ENCODE measurements at regions not wholly inside any gene's neighbourhood (a gene's known extent, or its start where the extent isn't known, plus 50 kb on each side); places are given as distances from the start of the nearest gene placed in this dataset.
"Not testable (repeated sequence)": the region's sequence is repeated elsewhere in the genome, so short reads cannot be mapped to it uniquely, and the experiment has no call there.

DNA sequence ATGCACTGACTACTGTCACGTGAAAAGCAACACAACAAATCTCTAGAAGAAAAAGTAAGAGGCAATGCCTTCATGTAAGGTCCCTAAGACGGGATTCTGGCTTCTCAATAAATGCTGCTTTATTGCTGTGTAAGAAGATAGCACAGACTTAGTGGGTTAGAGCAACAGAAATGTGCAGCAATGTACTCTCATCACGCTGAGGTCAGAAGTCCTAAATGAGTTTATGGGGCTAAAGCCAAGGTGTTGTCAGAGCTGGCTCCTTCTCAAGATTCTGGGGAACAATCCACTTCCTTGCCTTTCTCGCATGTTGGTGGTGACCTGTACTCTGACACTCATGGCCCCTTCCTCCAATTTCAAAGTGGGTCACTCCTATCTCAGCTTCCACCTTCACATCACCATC is 93.4 kb downstream of the SHANK2 start:
- no peak for DNase-seq (ENCODE audit: extremely low read depth in 1 of 11, low read depth in 9 of 11, low spot score in 4 of 11)

DNA sequence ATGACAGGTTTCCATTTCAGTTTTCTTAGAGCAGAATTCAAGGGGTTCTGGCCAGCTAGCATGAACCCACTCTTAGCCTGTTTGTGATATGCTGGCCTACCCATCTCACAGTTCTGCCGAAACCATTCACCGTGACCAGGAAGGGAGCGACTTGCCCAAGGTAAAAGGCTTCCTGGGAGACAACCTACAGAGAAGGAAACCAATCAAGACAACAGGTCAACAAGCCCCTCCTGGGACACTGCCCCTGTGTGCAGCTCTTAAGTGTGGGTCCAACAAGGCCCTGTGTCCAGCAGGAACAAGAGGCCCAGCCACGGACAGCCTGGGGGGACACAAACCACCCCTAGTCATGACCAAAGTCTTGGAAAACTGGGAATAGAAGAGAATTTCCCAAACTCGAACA is 94.7 kb downstream of the SHANK2 start:
- DNase-seq (ENCODE audit: extremely low read depth in 1 of 11, low read depth in 9 of 11, low spot score in 4 of 11), result not testable (repeated sequence)

DNA sequence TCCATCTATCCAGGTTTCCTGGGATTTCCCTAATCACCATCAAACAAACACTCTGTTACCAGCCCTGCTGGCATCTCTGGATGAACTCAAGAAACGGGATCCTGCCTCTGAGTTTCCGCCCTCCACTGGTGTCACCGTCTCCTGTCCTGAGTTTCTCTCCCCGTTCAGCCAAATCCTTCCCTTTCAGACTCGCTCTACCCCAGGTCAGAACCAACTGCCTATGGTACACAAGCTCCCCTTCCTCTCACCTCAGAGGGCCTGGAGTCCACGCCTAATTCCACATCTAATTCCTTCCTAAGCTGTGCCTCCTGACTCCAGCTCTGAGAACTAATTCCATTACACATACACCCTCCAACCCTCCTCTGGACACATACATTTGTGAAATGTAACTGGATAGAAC is 96.1 kb downstream of the SHANK2 start:
- no peak for DNase-seq (ENCODE audit: extremely low read depth in 1 of 11, low read depth in 9 of 11, low spot score in 4 of 11)

DNA sequence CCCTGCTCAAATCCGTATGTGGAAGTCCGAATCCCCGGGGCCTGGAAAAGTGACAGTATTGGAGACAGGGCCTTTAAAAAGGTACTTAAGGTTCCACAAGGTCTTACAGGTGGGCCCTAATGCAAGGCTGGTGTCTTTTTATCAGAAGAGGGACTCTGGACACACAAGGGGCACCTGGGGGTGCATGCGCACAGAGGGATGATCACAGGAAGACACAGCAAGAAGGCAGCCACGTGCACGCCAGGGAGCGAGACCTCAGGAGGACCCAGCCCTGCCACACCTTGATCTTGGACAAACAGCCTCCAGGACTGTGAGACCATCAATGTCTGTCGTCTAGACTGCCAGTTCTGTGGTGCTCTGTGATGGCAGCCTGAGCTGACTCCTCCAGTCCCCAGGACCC is 96.5 kb downstream of the SHANK2 start:
- no peak for DNase-seq (ENCODE audit: extremely low read depth in 1 of 11, low read depth in 9 of 11, low spot score in 4 of 11)

DNA sequence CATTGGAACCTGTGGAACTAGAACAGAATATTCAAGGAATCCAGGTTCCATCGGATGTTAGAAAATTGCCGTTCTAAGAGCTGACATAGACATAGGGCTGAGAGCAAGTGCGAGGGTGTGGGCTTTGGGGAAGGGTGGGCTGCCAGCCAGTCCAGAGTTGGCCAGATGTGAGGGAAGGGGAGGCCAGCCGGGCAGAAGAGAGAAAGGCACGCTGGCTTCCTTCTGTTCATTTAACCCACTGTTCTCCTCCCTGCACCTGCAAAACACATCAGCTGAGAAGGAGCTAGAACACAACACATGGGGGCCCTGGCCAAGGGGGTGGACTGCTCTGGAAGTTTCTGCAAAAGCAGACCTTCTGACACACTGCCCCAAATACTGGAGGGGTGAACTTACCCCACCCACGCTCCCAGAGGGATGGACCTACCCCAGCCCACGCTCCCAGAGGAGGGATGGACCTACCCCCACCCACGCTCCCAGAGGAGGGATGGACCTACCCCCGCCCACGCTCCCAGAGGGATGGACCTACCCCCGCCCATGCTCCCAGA is 98.0 kb downstream of the SHANK2 start:
- no peak for DNase-seq (ENCODE audit: extremely low read depth in 1 of 11, low read depth in 9 of 11, low spot score in 4 of 11)

DNA sequence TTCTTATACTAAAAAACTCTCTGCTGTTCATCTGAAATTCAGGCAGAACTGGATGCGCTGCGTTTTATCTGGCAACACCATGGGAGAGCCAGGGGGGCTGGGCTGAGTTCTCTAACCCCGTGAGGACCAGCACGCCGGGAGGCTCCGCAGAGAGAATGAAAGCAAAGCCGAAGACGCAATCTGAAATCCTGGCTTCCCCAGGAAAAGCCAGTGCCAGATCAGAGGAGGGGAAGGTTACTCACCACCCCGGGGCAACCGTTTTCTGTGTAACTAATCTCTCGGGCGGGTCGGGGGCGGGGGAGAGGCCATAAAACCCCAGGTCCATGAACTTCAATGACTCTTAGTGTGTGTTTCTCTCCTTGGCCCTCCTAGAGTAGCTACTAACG is 99.4 kb downstream of the SHANK2 start:
- peak in 6 of 11 donors; percentile 30 to 55 (median 44) for DNase-seq (ENCODE audit: extremely low read depth in 1 of 11, low read depth in 9 of 11, low spot score in 4 of 11)

DNA sequence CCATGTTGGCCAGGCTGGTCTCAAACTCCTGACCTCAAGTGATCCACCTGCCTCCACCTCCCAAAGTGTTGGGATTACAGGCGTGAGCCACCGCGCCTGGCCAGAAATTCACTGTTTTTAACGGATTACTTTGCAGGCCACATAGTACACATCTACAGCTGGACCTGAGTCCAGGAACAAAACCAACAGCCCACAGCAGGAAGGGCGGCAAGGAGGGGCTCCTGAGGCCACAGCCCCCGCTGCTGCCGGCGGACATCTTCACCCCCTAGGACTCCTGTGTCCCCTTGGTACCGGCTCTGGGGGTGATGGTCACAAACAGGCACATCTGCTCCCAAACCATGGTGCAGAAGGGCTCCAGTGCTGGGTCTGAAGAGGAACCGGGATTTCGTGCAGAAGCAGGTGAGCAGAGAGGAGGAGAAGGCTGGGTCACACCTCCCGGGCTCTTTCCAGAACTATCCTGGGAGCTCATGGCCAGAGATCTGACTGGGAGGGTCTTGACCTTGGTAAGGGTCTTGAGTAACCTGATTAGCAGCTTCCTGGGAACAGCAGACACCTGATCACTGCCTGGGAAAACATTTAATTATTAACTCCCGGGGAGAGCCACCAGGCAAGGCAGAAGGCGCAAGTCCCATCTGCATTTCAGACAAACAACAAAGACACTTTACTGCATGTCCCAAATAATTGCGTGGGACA is 99.9 kb downstream of the SHANK2 start:
- DNase-seq (ENCODE audit: extremely low read depth in 1 of 11, low read depth in 9 of 11, low spot score in 4 of 11), result peak in 3 of 11 donors; percentile 19 to 42 (median 24)

DNA sequence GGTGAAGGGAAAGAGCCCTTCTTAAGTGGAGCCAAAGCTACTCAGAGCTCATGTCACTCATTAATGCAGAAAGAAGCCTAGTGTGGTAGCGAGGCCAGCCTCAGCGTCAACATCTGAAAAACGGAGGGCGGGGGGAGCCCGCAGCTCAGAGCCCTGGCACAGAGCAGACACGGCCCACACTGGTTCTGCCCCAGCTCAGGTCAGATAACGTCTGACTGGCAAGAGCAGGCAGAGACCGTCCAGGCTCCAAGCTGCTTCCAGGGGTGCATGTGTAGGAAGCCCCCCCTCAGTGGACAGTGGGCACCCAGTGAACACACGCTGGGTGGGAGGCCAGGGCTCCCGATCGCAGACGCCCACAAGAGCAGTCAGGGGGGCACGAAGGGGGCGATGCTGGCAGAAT is 100.8 kb downstream of the SHANK2 start:
- no peak for DNase-seq (ENCODE audit: extremely low read depth in 1 of 11, low read depth in 9 of 11, low spot score in 4 of 11)

DNA sequence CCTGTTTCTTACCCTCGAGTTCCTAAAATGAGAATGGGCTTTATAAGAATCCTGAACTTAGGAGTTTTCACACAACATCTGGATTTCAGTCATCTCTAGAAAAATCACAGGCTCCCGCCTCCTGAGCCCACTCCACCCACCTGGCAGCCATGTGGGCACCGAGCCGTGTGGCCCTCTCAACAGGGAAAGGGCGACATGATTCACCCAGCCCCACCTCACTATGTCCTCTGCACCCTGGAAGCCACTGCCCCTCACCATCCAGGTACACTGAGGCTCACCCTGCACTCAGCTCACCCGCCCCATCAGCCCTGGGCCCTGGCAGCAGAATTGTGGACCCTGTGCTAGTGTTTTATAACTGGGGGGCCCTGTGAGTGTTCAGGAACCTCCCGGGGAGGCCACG is 101.5 kb downstream of the SHANK2 start:
- no peak for DNase-seq (ENCODE audit: extremely low read depth in 1 of 11, low read depth in 9 of 11, low spot score in 4 of 11)

DNA sequence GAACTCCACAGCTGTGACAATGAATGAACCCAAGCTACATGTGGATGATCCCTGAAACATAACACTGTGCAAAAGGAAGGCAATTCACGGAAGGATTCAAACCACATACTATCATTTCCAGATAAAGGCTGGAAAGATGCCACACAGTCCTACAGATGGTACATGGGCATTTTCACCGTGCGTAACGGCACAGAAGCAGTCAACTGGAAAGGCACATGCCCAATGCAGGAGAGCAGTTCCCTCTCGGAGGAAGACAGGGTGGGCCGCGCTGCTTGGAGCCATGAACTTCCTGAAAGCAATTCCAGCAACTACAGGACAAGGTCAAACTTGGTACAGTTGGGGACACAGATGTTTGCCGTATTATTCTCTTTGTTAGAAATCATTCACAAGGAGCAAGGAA is 103.7 kb downstream of the SHANK2 start:
- no peak for DNase-seq (ENCODE audit: extremely low read depth in 1 of 11, low read depth in 9 of 11, low spot score in 4 of 11)

DNA sequence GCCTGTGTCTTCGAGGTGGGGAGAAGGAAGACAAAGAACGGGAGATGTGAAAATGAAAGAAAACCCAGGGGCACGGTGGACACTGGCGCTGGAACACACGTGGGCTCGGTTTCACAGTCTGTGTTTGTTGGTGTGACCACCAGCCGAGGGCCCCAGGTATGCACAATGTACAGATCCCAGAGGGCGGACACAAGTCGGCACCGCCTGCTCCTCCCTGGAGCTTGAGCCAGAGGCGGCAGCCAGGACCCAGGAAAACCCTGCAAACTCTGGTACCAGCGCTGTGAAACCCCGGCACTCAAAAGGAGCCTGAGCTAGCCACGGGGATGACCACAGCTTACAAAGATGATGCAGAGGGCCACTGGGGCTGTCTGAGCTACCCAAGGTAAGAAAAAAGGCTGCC is 105.0 kb downstream of the SHANK2 start:
- DNase-seq (ENCODE audit: extremely low read depth in 1 of 11, low read depth in 9 of 11, low spot score in 4 of 11), result no peak

DNA sequence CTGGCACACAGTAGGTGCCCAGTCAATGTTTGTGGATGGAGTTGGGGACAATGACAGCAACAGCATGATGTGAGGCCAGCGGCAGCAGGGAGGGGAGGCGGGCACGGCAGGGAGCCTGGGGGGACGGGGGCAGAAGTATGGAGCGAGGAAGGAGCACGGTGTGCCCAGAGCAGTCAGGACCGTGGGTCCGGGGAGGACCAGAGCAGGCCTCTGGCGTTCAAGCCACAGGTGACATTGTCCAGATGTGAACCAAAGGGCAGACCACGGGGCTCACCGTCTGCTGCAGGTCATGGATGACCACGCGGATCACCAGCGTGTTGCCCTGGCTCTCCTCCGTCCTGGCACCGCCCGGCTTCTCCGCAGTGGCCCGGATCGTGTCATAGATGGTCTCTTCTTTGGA is 105.5 kb downstream of the SHANK2 start:
- no peak for DNase-seq (ENCODE audit: extremely low read depth in 1 of 11, low read depth in 9 of 11, low spot score in 4 of 11)

DNA sequence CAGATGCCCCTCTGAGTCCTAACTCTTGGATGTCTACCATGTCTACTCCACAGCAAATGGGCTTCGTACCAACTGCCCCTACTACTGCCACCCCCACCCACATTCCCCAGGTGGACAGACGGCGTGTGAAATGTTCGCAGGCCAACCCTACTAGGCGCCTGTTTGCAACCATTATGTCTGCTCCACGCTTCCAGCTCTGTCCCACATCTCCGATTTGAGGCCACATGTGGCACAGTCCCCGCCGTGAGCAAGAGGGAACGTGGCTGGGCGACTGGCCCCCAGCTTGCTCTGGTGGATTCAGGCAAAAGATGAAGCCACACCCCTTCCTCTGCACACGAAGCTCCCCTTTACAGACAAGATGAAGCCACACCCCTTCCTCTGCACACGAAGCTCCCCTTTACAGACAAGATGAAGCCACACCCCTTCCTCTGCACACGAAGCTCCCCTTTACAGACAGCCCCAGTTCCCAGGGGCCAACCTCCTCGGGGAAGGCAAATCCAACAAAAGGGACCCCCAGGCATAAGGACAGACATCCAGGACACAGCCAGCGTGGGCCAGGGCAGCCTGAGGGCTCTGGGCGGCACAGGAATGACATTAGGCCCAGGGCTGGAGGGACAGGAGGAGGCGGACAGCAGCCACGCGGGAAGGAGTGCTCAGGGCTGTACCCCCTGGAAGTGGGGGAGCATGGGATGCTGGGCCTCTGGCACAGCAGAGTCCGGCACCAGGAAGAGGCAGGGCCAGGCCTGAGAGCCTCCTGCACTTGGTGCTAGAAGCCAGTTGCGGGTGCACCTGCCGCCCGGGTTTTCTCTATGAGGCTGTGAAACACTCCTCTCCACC is 106.2 kb downstream of the SHANK2 start:
- DNase-seq (ENCODE audit: extremely low read depth in 1 of 11, low read depth in 9 of 11, low spot score in 4 of 11), result no peak

DNA sequence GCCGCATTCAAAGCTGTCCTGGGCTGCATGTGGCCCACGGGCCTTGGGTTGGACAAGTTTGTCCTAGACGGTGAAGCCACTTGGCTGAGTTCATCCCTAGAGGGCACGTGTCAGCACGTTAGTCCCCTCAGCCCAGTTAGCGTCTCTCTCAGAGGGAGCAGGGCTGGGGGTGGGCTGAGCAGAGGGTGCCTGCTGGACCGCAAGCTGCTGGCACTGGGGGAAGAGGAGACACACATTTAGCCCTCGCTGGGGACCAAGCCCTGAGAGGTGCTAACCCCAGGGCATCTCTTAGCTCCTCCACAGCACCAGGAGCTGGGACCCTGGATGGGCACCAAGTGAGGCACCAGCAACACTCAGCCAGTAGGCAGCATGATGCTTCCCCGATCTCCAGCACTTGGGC is 107.0 kb downstream of the SHANK2 start:
- no peak for DNase-seq (ENCODE audit: extremely low read depth in 1 of 11, low read depth in 9 of 11, low spot score in 4 of 11)

DNA sequence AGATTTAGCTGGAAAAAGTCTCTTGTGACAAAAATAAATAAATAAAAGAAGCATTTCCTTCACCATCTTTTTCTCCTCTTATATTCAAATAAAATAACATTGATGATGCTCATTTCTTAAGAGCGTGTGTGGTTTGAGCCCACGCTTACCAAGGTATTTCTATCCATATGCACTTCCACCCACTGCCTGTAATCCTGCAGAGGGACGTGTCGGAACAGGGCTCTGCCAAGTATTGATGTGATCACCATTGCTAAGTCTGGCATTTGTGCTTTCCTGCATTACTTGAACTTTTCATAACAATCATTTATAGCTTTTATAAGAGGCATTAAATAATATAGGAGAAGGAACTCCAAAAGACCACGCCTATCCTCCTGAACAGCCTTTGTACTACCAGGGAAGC is 107.6 kb downstream of the SHANK2 start:
- no peak for DNase-seq (ENCODE audit: extremely low read depth in 1 of 11, low read depth in 9 of 11, low spot score in 4 of 11)

DNA sequence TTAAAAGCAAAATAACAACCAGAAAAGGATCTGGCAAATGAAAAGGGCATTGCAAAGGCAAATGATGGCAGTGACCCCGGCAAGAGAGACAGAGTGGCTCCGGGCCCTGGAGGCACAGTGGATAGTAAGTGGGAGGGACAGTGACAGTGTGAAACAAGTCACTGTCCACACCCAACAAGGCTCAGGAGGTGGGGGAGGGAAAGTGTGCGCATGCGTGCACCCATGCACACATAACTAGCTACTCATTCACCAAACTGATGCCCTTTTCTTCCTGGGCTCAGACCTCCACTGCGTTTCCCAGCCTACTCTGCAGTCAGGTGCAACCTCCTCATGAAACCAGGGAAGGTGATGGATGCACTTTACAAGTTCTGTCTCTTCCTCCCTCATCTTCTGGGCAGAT is 108.4 kb downstream of the SHANK2 start:
- DNase-seq (ENCODE audit: extremely low read depth in 1 of 11, low read depth in 9 of 11, low spot score in 4 of 11), result peak in 1 of 11 donors; percentile 37

DNA sequence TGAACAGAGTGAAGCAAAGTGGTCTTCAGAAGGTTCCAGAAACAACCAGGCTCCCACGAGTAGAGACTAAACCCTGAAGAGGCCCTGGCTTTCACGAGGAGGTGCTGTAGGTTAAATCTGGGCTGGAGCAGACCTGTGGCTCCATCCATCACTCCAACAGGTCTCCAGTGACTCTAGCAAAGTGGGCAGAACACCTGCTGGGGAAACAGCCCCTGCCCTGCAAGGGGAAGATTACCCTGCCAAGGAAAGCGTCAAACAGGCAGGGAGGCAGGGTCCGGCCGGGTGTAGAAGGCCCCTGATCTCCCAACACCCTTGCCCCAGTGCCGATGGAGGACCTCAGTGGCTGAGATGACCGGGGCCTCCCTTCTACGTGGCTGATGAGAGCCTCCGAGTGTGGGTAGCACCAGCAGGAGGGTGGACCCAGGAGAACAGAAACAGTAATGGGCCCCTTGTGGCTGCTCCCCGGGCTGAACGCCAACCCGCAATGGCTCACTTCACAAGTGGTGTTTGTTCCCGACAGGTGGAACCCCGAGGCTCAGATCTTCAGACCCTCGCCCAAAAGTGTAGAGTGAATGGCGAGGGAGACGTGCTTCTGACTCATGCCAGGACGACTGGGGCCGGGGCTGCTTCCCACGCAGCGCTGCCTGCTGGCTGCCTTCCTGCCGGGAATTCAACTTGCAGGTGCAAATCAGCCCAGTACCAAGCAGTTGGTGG is 112.0 kb downstream of the SHANK2 start:
- DNase-seq (ENCODE audit: extremely low read depth in 1 of 11, low read depth in 9 of 11, low spot score in 4 of 11), result no peak

DNA sequence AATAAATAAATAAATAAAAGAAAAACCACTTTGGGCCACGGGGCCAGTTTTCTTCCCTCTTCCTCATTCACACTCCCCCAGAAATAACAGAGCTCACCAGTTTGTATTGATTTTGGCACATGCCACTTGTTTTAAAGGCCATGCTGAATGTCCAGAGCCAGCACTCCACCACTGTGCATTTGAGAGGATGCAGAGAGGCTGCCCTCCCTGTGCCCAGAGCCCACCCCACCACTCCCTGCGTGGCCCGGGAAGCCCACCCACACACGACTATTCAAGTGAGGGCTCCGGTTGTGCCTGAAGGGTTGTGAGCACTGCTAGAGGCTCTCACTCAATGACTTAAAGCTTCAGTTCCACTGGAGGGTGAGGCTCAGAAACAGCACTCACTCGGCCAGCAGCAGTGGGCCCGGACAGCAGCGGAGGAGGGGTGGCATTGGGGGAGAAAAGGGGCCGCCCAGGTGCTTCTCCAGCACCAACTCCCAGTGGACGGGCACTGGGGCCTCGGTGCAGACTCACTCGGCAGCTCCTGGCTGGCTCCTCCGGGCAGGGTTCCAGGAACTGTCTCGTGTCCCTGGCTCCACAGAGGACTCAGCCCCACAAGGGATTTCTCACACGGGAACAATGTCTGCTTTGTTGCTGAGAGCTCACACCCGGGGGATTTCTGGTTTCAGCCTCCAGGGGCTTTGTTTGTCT is 112.7 kb downstream of the SHANK2 start:
- no peak for DNase-seq (ENCODE audit: extremely low read depth in 1 of 11, low read depth in 9 of 11, low spot score in 4 of 11)

DNA sequence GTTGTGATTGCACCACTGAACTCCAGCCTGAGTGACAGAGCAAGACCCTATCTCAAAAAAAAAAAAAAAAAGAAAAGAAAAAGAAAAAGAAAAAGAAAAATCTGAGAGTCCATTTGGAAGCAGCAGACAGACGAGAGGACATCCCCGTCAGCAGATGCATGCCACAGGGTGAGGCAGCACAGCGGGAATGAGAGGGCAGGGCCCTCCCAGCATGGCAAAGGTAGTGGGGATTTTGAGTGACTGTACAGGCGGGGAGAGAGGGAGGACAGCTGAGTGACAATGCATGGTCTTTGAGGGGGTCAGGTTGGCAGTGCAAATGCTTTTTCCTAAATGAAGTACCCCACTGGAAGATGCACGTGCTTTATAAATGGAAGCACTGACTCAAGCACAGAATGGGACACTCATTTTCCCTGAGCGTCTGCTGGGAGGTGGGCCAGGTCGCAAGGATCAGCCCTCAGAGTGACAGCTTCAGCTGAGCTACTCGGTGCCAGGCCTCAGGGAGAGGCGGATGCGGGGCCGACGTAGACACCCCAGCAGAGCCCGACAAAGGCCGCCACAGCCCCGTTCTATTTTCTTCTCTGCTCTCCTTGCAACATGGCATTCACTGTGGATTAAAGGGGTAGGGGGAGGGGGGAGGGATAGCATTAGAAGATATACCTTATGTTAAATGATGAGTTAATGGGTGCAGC is 113.5 kb downstream of the SHANK2 start:
- no peak for DNase-seq (ENCODE audit: extremely low read depth in 1 of 11, low read depth in 9 of 11, low spot score in 4 of 11)

All from renal cortex interstitium (tissue), 11 donors.